Mesendoderm (in vitro differentiated cells): ENCODE measurements at regions not wholly inside any gene's neighbourhood (a gene's known extent, or its start where the extent isn't known, plus 50 kb on each side); places are given as distances from the start of the nearest gene placed in this dataset.
"Not testable (repeated sequence)": the region's sequence is repeated elsewhere in the genome, so short reads cannot be mapped to it uniquely, and the experiment has no call there.

Source experiments
- DNase-seq: peaks from one replicate; pipeline ENCODE4 v3.0.0; 2013
- H2AK5ac ChIP-seq: 2 replicates; pipeline ENCODE4 v1.6.1; 2013; ENCODE audit warnings: low read length, inconsistent platforms
- H2BK120ac ChIP-seq: 2 replicates; pipeline ENCODE4 v1.6.1; 2013; ENCODE audit warnings: low read depth, mild to moderate bottlenecking, low read length, moderate library complexity, mixed read lengths
- H2BK15ac ChIP-seq: replicated peaks from 2 replicates; pipeline ENCODE4 v1.6.1; 2013; ENCODE audit warnings: low read depth, mild to moderate bottlenecking, moderate library complexity
- H2BK5ac ChIP-seq: 2 replicates; pipeline ENCODE4 v1.6.1; 2013; ENCODE audit warnings: low read length, inconsistent platforms
- H3K18ac ChIP-seq: 2 replicates; pipeline ENCODE4 v1.6.1; 2013; ENCODE audit warnings: mild to moderate bottlenecking, low read length, mixed read lengths
- H3K23ac ChIP-seq: one replicate; pipeline ENCODE4 v1.6.1; 2013; ENCODE audit warnings: low read length
- H3K27ac ChIP-seq: 2 replicates; pipeline ENCODE4 v1.5.1; 2013; ENCODE audit warnings: low read depth, mild to moderate bottlenecking, inconsistent platforms, low read length, moderate library complexity
- H3K27me3 ChIP-seq: 2 replicates; pipeline ENCODE4 v1.6.1; 2013; ENCODE audit warnings: low read length, control low read depth, mild to moderate bottlenecking, inconsistent platforms; ENCODE audit not compliant: insufficient read depth, poor library complexity
- H3K36me3 ChIP-seq: 2 replicates; pipeline ENCODE4 v1.6.1; 2013; ENCODE audit warnings: low read length, inconsistent platforms; ENCODE audit not compliant: control insufficient read depth, insufficient read depth
- H3K4ac ChIP-seq: one replicate; pipeline ENCODE4 v1.6.1; 2013; ENCODE audit warnings: low read depth, mild to moderate bottlenecking, low read length, moderate library complexity
- H3K4me1 ChIP-seq: 2 replicates; pipeline ENCODE4 v1.6.1; 2013; ENCODE audit warnings: low read depth, low read length, inconsistent platforms; ENCODE audit not compliant: control insufficient read depth
- H3K4me2 ChIP-seq: 2 replicates; pipeline ENCODE4 v1.6.1; 2013; ENCODE audit warnings: low read length
- H3K4me3 ChIP-seq: 2 replicates; pipeline ENCODE4 v1.5.1; 2013; ENCODE audit warnings: mild to moderate bottlenecking, low read length
- H3K56ac ChIP-seq: one replicate; pipeline ENCODE4 v1.6.1; 2013; ENCODE audit warnings: low read length
- H3K79me1 ChIP-seq: 2 replicates; pipeline ENCODE4 v1.6.1; 2013; ENCODE audit warnings: low read length, inconsistent platforms
- H3K79me2 ChIP-seq: 2 replicates; pipeline ENCODE4 v1.6.1; 2013; ENCODE audit warnings: mild to moderate bottlenecking, low read length; ENCODE audit not compliant: control insufficient read depth, insufficient read depth
- H3K9ac ChIP-seq: 2 replicates; pipeline ENCODE4 v1.6.1; 2013; ENCODE audit warnings: low read length, inconsistent platforms
- H4K5ac ChIP-seq: one replicate; pipeline ENCODE4 v1.6.1; 2013; ENCODE audit warnings: low read length
- H4K8ac ChIP-seq: one replicate; pipeline ENCODE4 v1.6.1; 2013; ENCODE audit warnings: low read depth, mild to moderate bottlenecking, control low read depth, low read length, moderate library complexity
- WGBS: extraction: QIAGEN DNeasy Blood & Tissue Kit; methylation state at CpG from one replicate; pipeline ENCODE4 v1.1.7; 2013; ENCODE audit warnings: low lambda C conversion rate, missing lambda C conversion rate; ENCODE audit not compliant: insufficient coverage; ENCODE audit errors: extremely low coverage; 5-methylcytosine and 5-hydroxymethylcytosine counted together

- no peaks in the 10 kb centered on the region for H3K27me3 ChIP-seq
- no peak overlapping the region for H2BK120ac ChIP-seq
- H4K5ac ChIP-seq, result no peak overlapping the region
- H3K79me1 ChIP-seq, result no peaks in the 10 kb centered on the region
- no peak overlapping the region for H3K4me2 ChIP-seq
- H4K8ac ChIP-seq, result no peak overlapping the region
- no peak overlapping the region for H3K4me3 ChIP-seq
- H3K79me2 ChIP-seq, result no peaks in the 10 kb centered on the region
- H3K9ac ChIP-seq, result no peak overlapping the region
- H3K56ac ChIP-seq, result no peak overlapping the region
- no peak overlapping the region for H3K23ac ChIP-seq
- H3K4me1 ChIP-seq, result no peaks in the 10 kb centered on the region
- no peak for DNase-seq
- no peaks in the 10 kb centered on the region for H3K36me3 ChIP-seq
- no peak overlapping the region for H2BK15ac ChIP-seq
- no peak overlapping the region for H2BK5ac ChIP-seq
- WGBS, result no CpG with 5 or more reads among the region's 5 CpGs
- H2AK5ac ChIP-seq, result no peak overlapping the region
- H3K18ac ChIP-seq, result no peak overlapping the region
- H3K27ac ChIP-seq, result no peak overlapping the region
- H3K4ac ChIP-seq, result no peak overlapping the region
These were observed 351.1 kb downstream of the KCNJ2 start for GRCh38 chr17:70520447-70520846.

- H3K18ac ChIP-seq, result no peak overlapping the region
- H2BK120ac ChIP-seq, result no peak overlapping the region
- no peak overlapping the region for H3K4me2 ChIP-seq
- no peak overlapping the region for H4K5ac ChIP-seq
- no peak overlapping the region for H4K8ac ChIP-seq
- H3K9ac ChIP-seq, result no peak overlapping the region
- no peak overlapping the region for H3K56ac ChIP-seq
- no peak overlapping the region for H3K4ac ChIP-seq
- WGBS, result no CpG with 5 or more reads among the region's 4 CpGs
- H2BK5ac ChIP-seq, result no peak overlapping the region
- H2AK5ac ChIP-seq, result no peak overlapping the region
- H3K36me3 ChIP-seq, result no peaks in the 10 kb centered on the region
- DNase-seq, result no peak
- H3K4me1 ChIP-seq, result no peaks in the 10 kb centered on the region
- no peak overlapping the region for H2BK15ac ChIP-seq
- H3K4me3 ChIP-seq, result no peak overlapping the region
- H3K23ac ChIP-seq, result no peak overlapping the region
- no peaks in the 10 kb centered on the region for H3K79me1 ChIP-seq
- H3K79me2 ChIP-seq, result no peaks in the 10 kb centered on the region
- no peak overlapping the region for H3K27ac ChIP-seq
- H3K27me3 ChIP-seq, result no peaks in the 10 kb centered on the region
These were observed 351.6 kb downstream of the KCNJ2 start for GRCh38 chr17:70520956-70521355.

- WGBS, result no CpG with 5 or more reads among the region's 3 CpGs
These were observed 352.5 kb downstream of the KCNJ2 start for GRCh38 chr17:70521821-70522256.

GRCh38 chr17:70523426-70523825, 354.1 kb downstream of the KCNJ2 start:
- Histone ChIP-seq H2AK5ac (no peak overlapping the region), H3K36me3 (no peaks in the 10 kb centered on the region)

More at GRCh38 chr17:70521821-70522256, 352.5 kb downstream of the KCNJ2 start:
- Histone ChIP-seq H3K9ac (no peak overlapping the region), H3K4ac (no peak overlapping the region), H3K4me2 (no peak overlapping the region), H4K8ac (no peak overlapping the region), H2BK15ac (no peak overlapping the region), H3K36me3 (no peaks in the 10 kb centered on the region), H3K27ac (no peak overlapping the region), H2BK120ac (no peak overlapping the region), H3K79me1 (no peaks in the 10 kb centered on the region), H3K4me3 (no peak overlapping the region), H3K27me3 (no peaks in the 10 kb centered on the region), H4K5ac (no peak overlapping the region), H3K23ac (no peak overlapping the region), H3K79me2 (no peaks in the 10 kb centered on the region), H3K56ac (no peak overlapping the region), H3K4me1 (no peaks in the 10 kb centered on the region), H2AK5ac (no peak overlapping the region), H3K18ac (no peak overlapping the region), H2BK5ac (no peak overlapping the region)
- no peak for DNase-seq

GRCh38 chr17:70525035-70525434, 355.7 kb downstream of the KCNJ2 start:
- H3K36me3 ChIP-seq, H2BK120ac ChIP-seq, H3K79me2 ChIP-seq, H4K8ac ChIP-seq, H3K79me1 ChIP-seq, H2BK5ac ChIP-seq, H3K27ac ChIP-seq, H3K4me1 ChIP-seq, H3K23ac ChIP-seq, H3K4me2 ChIP-seq, H2AK5ac ChIP-seq, H3K9ac ChIP-seq, H4K5ac ChIP-seq, H3K18ac ChIP-seq, H3K4me3 ChIP-seq, H3K4ac ChIP-seq, DNase-seq, H3K56ac ChIP-seq, H2BK15ac ChIP-seq, H3K27me3 ChIP-seq: not testable (repeated sequence)
- WGBS, result no CpG with 5 or more reads among the region's 7 CpGs

More at GRCh38 chr17:70523426-70523825, 354.1 kb downstream of the KCNJ2 start:
- Histone ChIP-seq H3K27me3 (no peaks in the 10 kb centered on the region), H4K5ac (no peak overlapping the region), H3K18ac (no peak overlapping the region), H3K79me1 (no peaks in the 10 kb centered on the region), H3K4me1 (no peaks in the 10 kb centered on the region), H2BK120ac (no peak overlapping the region), H3K56ac (no peak overlapping the region), H4K8ac (no peak overlapping the region), H3K4me2 (no peak overlapping the region), H3K4ac (no peak overlapping the region), H2BK5ac (no peak overlapping the region), H2BK15ac (no peak overlapping the region), H3K4me3 (no peak overlapping the region), H3K27ac (no peak overlapping the region), H3K9ac (no peak overlapping the region), H3K23ac (no peak overlapping the region), H3K79me2 (no peaks in the 10 kb centered on the region)
- DNase-seq, result no peak
- 100% methylated on average over 2 of the region's 4 CpGs for WGBS

GRCh38 chr17:70525961-70526360, 356.6 kb downstream of the KCNJ2 start:
- H3K23ac ChIP-seq, result no peak overlapping the region
- H3K18ac ChIP-seq, result no peak overlapping the region
- no peak for DNase-seq
- no peaks in the 10 kb centered on the region for H3K27me3 ChIP-seq
- no peaks in the 10 kb centered on the region for H3K4me1 ChIP-seq
- no peak overlapping the region for H3K4ac ChIP-seq
- H3K56ac ChIP-seq, result no peak overlapping the region
- no peak overlapping the region for H2BK5ac ChIP-seq
- H4K8ac ChIP-seq, result no peak overlapping the region
- no peak overlapping the region for H2BK120ac ChIP-seq
- H3K79me2 ChIP-seq, result no peaks in the 10 kb centered on the region
- WGBS, result no CpG with 5 or more reads among the region's 5 CpGs
- no peak overlapping the region for H4K5ac ChIP-seq
- H3K9ac ChIP-seq, result no peak overlapping the region
- no peaks in the 10 kb centered on the region for H3K36me3 ChIP-seq
- H3K4me2 ChIP-seq, result no peak overlapping the region
- no peaks in the 10 kb centered on the region for H3K79me1 ChIP-seq
- no peak overlapping the region for H3K4me3 ChIP-seq
- no peak overlapping the region for H2AK5ac ChIP-seq
- H2BK15ac ChIP-seq, result no peak overlapping the region
- no peak overlapping the region for H3K27ac ChIP-seq
